ENCODE measurements at regions not wholly inside any gene's neighbourhood (a gene's known extent, or its start where the extent isn't known, plus 50 kb on each side); places are given as distances from the start of the nearest gene placed in this dataset.

DNA sequence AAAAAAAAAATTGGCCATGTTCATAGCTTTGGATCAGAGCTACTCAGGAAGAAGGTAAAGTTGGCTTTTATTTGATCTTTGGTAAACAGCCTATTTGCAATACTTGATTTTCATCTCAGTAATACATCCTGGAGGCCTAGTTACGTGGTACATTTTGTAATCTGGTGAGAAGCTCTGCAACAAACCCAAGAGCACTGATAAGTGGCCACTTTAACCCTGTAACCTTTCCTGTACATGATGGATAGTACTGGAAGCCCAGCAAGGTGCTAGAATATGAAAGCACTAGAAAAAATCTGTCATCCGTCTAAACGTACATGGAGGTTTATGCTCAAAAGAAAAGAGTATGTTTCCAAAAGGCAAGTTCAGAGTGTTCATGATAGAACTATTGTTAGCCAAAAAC lies 88.3 kb upstream of the BMP2K start:
- no peak overlapping the region for H2AFZ ChIP-seq (ENCODE audit: low read length)
- no peak overlapping the region for H3K14ac ChIP-seq (ENCODE audit: low read length)
- no peak overlapping the region for H2BK120ac ChIP-seq (ENCODE audit: low read depth, low read length)
- no peak overlapping the region for H4K91ac ChIP-seq (ENCODE audit: low read depth, low read length, poor library complexity)
- H2AK5ac ChIP-seq (ENCODE audit: low read depth, low read length): no peak overlapping the region
- no peak overlapping the region for H4K8ac ChIP-seq (ENCODE audit: low read depth, low read length)
- no peak overlapping the region for H2BK12ac ChIP-seq (ENCODE audit: low read length)
- H3K9ac ChIP-seq (ENCODE audit: low read depth, low read length, poor library complexity): no peak overlapping the region
- no peak overlapping the region for H3K27ac ChIP-seq (replicated peaks; ENCODE audit: low read length)
- no peak overlapping the region for H2BK5ac ChIP-seq (ENCODE audit: low read length)
- no CpG with 5 or more reads among the region's 3 CpGs for WGBS, 2 donors (ENCODE audit: extremely low coverage in 2 of 2, insufficient read length in 2 of 2, insufficient replicate concordance in 1 of 2)
- no peaks in the 10 kb centered on the region for H3K4me1 ChIP-seq (ENCODE audit: control insufficient read depth in 2 of 2, insufficient read depth in 1 of 2, low read depth in 1 of 2, low read length in 2 of 2)
- no peak overlapping the region for H3K18ac ChIP-seq (ENCODE audit: low read length)
- H3K4ac ChIP-seq (ENCODE audit: low read length): no peak overlapping the region
- no peak overlapping the region for H3K4me3 ChIP-seq (ENCODE audit: low read length in 2 of 2)
- no peaks in the 10 kb centered on the region for H3K79me1 ChIP-seq (ENCODE audit: low read depth, low read length)
- H3K36me3 ChIP-seq (replicated peaks in 1 of 2; ENCODE audit: control insufficient read depth in 2 of 2, insufficient read depth in 2 of 2, low read length in 2 of 2): no peaks in the 10 kb centered on the region
- no peak overlapping the region for H3K4me2 ChIP-seq (ENCODE audit: insufficient read depth, low read length, poor library complexity, severe bottlenecking)
- no peak overlapping the region for H2BK15ac ChIP-seq (ENCODE audit: low read length)
- DNase-seq (ENCODE audit: low spot score): no peak
- no peaks in the 10 kb centered on the region for H3K27me3 ChIP-seq (ENCODE audit: control insufficient read depth in 3 of 3, insufficient read depth in 3 of 3, low read depth in 1 of 3, low read length in 3 of 3)
- no peaks in the 10 kb centered on the region for H3K9me3 ChIP-seq (replicated peaks in 1 of 2; ENCODE audit: control insufficient read depth in 2 of 2, insufficient read depth in 1 of 2, low read depth in 1 of 2, low read length in 2 of 2)
- no peak overlapping the region for H3K23ac ChIP-seq (ENCODE audit: low read depth, low read length, poor library complexity)

GRCh38 chr4:78688366-78688765 lies 87.8 kb upstream of the BMP2K start:
- H3K4me2 ChIP-seq (ENCODE audit: insufficient read depth, low read length, poor library complexity, severe bottlenecking): no peak overlapping the region
- H3K4ac ChIP-seq (ENCODE audit: low read length): no peak overlapping the region
- H3K18ac ChIP-seq (ENCODE audit: low read length): no peak overlapping the region
- H2BK120ac ChIP-seq (ENCODE audit: low read depth, low read length): no peak overlapping the region
- no peak overlapping the region for H4K91ac ChIP-seq (ENCODE audit: low read depth, low read length, poor library complexity)
- H3K4me3 ChIP-seq (ENCODE audit: low read length in 2 of 2): no peak overlapping the region
- no peak overlapping the region for H3K9ac ChIP-seq (ENCODE audit: low read depth, low read length, poor library complexity)
- H3K23ac ChIP-seq (ENCODE audit: low read depth, low read length, poor library complexity): no peak overlapping the region
- no peak overlapping the region for H2AFZ ChIP-seq (ENCODE audit: low read length)
- H3K9me3 ChIP-seq (replicated peaks in 1 of 2; ENCODE audit: control insufficient read depth in 2 of 2, insufficient read depth in 1 of 2, low read depth in 1 of 2, low read length in 2 of 2): no peaks in the 10 kb centered on the region
- WGBS, 2 donors (ENCODE audit: extremely low coverage in 2 of 2, insufficient read length in 2 of 2, insufficient replicate concordance in 1 of 2): no CpG with 5 or more reads among the region's 6 CpGs
- H4K8ac ChIP-seq (ENCODE audit: low read depth, low read length): no peak overlapping the region
- no peak for DNase-seq (ENCODE audit: low spot score)
- no peaks in the 10 kb centered on the region for H3K36me3 ChIP-seq (replicated peaks in 1 of 2; ENCODE audit: control insufficient read depth in 2 of 2, insufficient read depth in 2 of 2, low read length in 2 of 2)
- H3K27me3 ChIP-seq (ENCODE audit: control insufficient read depth in 3 of 3, insufficient read depth in 3 of 3, low read depth in 1 of 3, low read length in 3 of 3): no peaks in the 10 kb centered on the region
- no peak overlapping the region for H2BK15ac ChIP-seq (ENCODE audit: low read length)
- H3K27ac ChIP-seq (replicated peaks; ENCODE audit: low read length): no peak overlapping the region
- no peaks in the 10 kb centered on the region for H3K4me1 ChIP-seq (ENCODE audit: control insufficient read depth in 2 of 2, insufficient read depth in 1 of 2, low read depth in 1 of 2, low read length in 2 of 2)
- no peak overlapping the region for H2BK5ac ChIP-seq (ENCODE audit: low read length)
- no peaks in the 10 kb centered on the region for H3K79me1 ChIP-seq (ENCODE audit: low read depth, low read length)
- no peak overlapping the region for H2AK5ac ChIP-seq (ENCODE audit: low read depth, low read length)
- H3K14ac ChIP-seq (ENCODE audit: low read length): no peak overlapping the region
- no peak overlapping the region for H2BK12ac ChIP-seq (ENCODE audit: low read length)

GRCh38 chr4:78689261-78689660 lies 86.9 kb upstream of the BMP2K start:
- H2AK5ac ChIP-seq (ENCODE audit: low read depth, low read length): no peak overlapping the region
- no peak overlapping the region for H4K8ac ChIP-seq (ENCODE audit: low read depth, low read length)
- no peak overlapping the region for H2BK15ac ChIP-seq (ENCODE audit: low read length)
- H2BK12ac ChIP-seq (ENCODE audit: low read length): no peak overlapping the region
- no peak overlapping the region for H3K23ac ChIP-seq (ENCODE audit: low read depth, low read length, poor library complexity)
- no peak overlapping the region for H2BK5ac ChIP-seq (ENCODE audit: low read length)
- H3K27ac ChIP-seq (replicated peaks; ENCODE audit: low read length): no peak overlapping the region
- H3K79me1 ChIP-seq (ENCODE audit: low read depth, low read length): no peaks in the 10 kb centered on the region
- no peaks in the 10 kb centered on the region for H3K36me3 ChIP-seq (replicated peaks in 1 of 2; ENCODE audit: control insufficient read depth in 2 of 2, insufficient read depth in 2 of 2, low read length in 2 of 2)
- H3K4me2 ChIP-seq (ENCODE audit: insufficient read depth, low read length, poor library complexity, severe bottlenecking): no peak overlapping the region
- no peak overlapping the region for H3K18ac ChIP-seq (ENCODE audit: low read length)
- H2AFZ ChIP-seq (ENCODE audit: low read length): no peak overlapping the region
- no peaks in the 10 kb centered on the region for H3K27me3 ChIP-seq (ENCODE audit: control insufficient read depth in 3 of 3, insufficient read depth in 3 of 3, low read depth in 1 of 3, low read length in 3 of 3)
- no peak overlapping the region for H3K9ac ChIP-seq (ENCODE audit: low read depth, low read length, poor library complexity)
- no peak overlapping the region for H2BK120ac ChIP-seq (ENCODE audit: low read depth, low read length)
- H3K4me3 ChIP-seq (ENCODE audit: low read length in 2 of 2): no peak overlapping the region
- no peaks in the 10 kb centered on the region for H3K9me3 ChIP-seq (replicated peaks in 1 of 2; ENCODE audit: control insufficient read depth in 2 of 2, insufficient read depth in 1 of 2, low read depth in 1 of 2, low read length in 2 of 2)
- DNase-seq (ENCODE audit: low spot score): no peak
- no peaks in the 10 kb centered on the region for H3K4me1 ChIP-seq (ENCODE audit: control insufficient read depth in 2 of 2, insufficient read depth in 1 of 2, low read depth in 1 of 2, low read length in 2 of 2)
- WGBS, 2 donors (ENCODE audit: extremely low coverage in 2 of 2, insufficient read length in 2 of 2, insufficient replicate concordance in 1 of 2): no CpG with 5 or more reads among the region's 2 CpGs
- H3K14ac ChIP-seq (ENCODE audit: low read length): no peak overlapping the region
- no peak overlapping the region for H3K4ac ChIP-seq (ENCODE audit: low read length)
- no peak overlapping the region for H4K91ac ChIP-seq (ENCODE audit: low read depth, low read length, poor library complexity)

- H3K4me2 ChIP-seq (ENCODE audit: insufficient read depth, low read length, poor library complexity, severe bottlenecking): no peak overlapping the region
- DNase-seq (ENCODE audit: low spot score): no peak
Measured at GRCh38 chr4:78689700-78690323, 86.3 kb upstream of the BMP2K start.

More at GRCh38 chr4:78689700-78690323, 86.3 kb upstream of the BMP2K start:
- Histone ChIP-seq H3K9me3 (replicated peaks in 1 of 2; ENCODE audit: control insufficient read depth in 2 of 2, insufficient read depth in 1 of 2, low read depth in 1 of 2, low read length in 2 of 2) (no peaks in the 10 kb centered on the region), H3K23ac (ENCODE audit: low read depth, low read length, poor library complexity) (no peak overlapping the region), H2AK5ac (ENCODE audit: low read depth, low read length) (no peak overlapping the region), H3K36me3 (replicated peaks in 1 of 2; ENCODE audit: control insufficient read depth in 2 of 2, insufficient read depth in 2 of 2, low read length in 2 of 2) (no peaks in the 10 kb centered on the region), H3K4me1 (ENCODE audit: control insufficient read depth in 2 of 2, insufficient read depth in 1 of 2, low read depth in 1 of 2, low read length in 2 of 2) (no peaks in the 10 kb centered on the region), H4K8ac (ENCODE audit: low read depth, low read length) (no peak overlapping the region), H2AFZ (ENCODE audit: low read length) (no peak overlapping the region), H2BK5ac (ENCODE audit: low read length) (no peak overlapping the region), H3K4ac (ENCODE audit: low read length) (no peak overlapping the region), H3K79me1 (ENCODE audit: low read depth, low read length) (no peaks in the 10 kb centered on the region), H3K9ac (ENCODE audit: low read depth, low read length, poor library complexity) (no peak overlapping the region), H2BK15ac (ENCODE audit: low read length) (no peak overlapping the region), H2BK120ac (ENCODE audit: low read depth, low read length) (no peak overlapping the region), H4K91ac (ENCODE audit: low read depth, low read length, poor library complexity) (no peak overlapping the region), H3K27ac (replicated peaks; ENCODE audit: low read length) (no peak overlapping the region), H2BK12ac (ENCODE audit: low read length) (no peak overlapping the region), H3K4me3 (ENCODE audit: low read length in 2 of 2) (no peak overlapping the region), H3K14ac (ENCODE audit: low read length) (no peak overlapping the region), H3K18ac (ENCODE audit: low read length) (no peak overlapping the region), H3K27me3 (ENCODE audit: control insufficient read depth in 3 of 3, insufficient read depth in 3 of 3, low read depth in 1 of 3, low read length in 3 of 3) (no peaks in the 10 kb centered on the region)
- no CpG with 5 or more reads among the region's 11 CpGs for WGBS, 2 donors (ENCODE audit: extremely low coverage in 2 of 2, insufficient read length in 2 of 2, insufficient replicate concordance in 1 of 2)

All from neuronal stem cell (in vitro differentiated cells).